ENCODE measurements at regions not wholly inside any gene's neighbourhood (a gene's known extent, or its start where the extent isn't known, plus 50 kb on each side); places are given as distances from the start of the nearest gene placed in this dataset.

DNA sequence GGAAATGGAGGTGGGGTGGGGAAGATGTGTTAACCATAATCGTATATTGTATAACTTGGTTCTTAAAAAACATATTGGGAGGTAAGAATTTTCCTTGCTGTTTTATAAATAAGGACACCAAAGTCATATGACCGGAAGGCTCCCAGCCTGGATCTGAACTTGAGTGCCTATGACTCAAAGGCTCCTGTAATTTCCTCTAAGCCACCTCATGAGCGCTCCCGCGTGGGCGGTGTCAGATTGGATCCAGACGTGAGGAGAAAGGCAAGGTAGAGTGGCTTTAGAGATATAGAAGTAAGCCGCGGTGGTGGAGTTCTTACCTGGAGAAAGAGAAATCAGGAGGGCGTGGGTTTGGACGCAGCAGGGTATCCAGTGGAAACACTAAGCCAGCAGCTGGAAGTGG, 196.2 kb upstream of the NLRP1 start:
- TF ChIP-seq CTCF (IDR thresholded peaks at IDR 0.05; ENCODE audit: insufficient read depth, low read length, poor library complexity, severe bottlenecking) (no peak), EZH2phosphoT487 (conservative IDR thresholded peaks at IDR 0.05; ENCODE audit: low read length) (no peak)

Data from SU-DHL-6 (cell line).